GM21423 (cell line): ENCODE measurements at regions not wholly inside any gene's neighbourhood (a gene's known extent, or its start where the extent isn't known, plus 50 kb on each side); places are given as distances from the start of the nearest gene placed in this dataset.
"Not testable (repeated sequence)": the region's sequence is repeated elsewhere in the genome, so short reads cannot be mapped to it uniquely, and the experiment has no call there.

Source experiments
- ATAC-seq: cut with Tn5 transposase; IDR thresholded peaks from one replicate; pipeline ENCODE4 v1.9.1; 2021; ENCODE audit warnings: mild to moderate bottlenecking, moderate library complexity; ENCODE audit not compliant: unreplicated experiment

DNA sequence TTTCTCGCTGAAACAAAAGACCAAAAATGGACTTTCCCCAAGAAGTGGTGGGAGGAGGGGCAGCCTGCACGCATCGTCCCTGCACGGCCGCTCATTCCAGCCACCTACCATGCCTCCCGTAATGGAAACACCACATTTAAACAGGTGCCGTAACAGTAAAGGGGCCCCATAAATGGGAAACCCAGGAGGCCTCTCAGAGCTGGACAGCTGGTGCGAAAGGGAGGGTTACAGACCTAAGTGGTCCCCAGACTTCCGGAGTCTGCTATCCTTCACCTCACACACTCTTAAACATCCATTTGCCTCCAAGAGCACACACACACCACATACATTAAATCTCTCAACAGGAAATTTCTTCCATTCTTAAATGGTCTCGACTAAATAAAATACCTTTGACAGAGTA, 120.7 kb upstream of the SOD1 start:
- ATAC-seq = no peak

DNA sequence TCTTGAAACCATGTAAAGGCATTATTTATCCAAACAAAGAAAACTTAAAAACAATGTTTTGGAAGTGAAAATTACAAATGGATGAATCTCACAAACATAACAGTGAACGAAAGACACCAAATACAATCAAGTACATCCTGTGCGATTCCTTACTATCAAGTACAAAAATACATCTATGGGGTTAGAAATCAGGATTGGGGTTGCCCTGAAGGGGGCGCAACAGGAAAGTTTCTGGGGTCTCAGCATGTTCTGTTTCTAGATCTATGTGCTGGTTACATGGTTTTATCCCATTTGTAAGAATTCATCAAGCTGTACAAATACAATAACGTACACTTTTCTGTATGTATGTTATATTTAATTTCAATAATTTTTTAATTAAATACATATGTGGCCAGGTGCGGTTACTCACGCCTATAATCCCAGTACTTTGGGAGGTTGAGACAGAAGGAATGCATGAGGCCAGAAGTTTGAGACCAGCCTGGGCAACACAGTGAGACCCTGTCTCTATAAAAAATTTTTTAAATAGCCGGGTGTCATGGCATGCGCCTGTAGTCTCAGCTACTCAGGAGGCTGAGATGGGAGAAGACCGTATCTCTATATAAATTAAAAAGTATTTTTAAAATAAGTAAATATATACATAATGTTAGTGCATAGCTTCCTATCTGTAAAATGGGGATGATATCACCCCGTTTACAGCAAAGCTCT, 121.5 kb upstream of the SOD1 start:
- ATAC-seq = no peak

DNA sequence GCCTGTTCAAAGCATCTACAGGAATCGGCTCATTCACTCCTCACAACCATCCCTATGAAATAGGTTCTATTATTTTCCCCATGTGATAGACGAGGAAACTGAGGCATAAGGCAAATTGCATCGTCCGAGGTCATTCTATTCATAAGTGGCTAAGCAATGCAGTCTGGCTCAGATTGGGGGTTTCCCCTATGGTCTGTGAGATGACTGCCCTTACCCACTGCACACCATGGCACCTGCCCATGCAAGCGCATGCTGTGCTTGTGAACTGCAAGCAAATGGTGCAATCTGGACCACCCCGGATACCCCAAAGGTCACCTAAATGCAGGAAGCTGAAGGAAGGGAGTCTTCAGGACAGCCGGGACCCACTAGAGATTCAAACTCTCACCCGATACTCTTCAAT, 123.4 kb upstream of the SOD1 start:
- ATAC-seq = no peak

DNA sequence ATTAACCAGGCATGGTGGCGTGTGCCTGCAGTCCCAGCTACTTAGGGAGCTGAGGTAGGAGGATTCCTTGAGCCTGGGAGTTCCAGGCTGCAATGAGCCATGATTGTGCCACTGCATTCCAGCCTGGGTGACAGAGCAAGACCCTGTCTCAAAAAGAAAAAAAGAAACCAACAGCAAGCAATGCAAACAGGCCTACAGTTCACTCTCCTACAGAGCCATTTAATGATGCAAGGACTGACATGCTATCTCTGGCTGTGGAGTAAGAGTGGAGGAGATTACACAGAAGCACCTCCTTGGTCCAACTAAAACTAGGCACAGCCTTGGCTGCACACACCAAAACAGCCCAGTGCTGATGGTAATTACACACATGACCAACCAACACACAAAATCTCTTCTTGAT, 127.5 kb upstream of the SOD1 start:
- no peak for ATAC-seq

DNA sequence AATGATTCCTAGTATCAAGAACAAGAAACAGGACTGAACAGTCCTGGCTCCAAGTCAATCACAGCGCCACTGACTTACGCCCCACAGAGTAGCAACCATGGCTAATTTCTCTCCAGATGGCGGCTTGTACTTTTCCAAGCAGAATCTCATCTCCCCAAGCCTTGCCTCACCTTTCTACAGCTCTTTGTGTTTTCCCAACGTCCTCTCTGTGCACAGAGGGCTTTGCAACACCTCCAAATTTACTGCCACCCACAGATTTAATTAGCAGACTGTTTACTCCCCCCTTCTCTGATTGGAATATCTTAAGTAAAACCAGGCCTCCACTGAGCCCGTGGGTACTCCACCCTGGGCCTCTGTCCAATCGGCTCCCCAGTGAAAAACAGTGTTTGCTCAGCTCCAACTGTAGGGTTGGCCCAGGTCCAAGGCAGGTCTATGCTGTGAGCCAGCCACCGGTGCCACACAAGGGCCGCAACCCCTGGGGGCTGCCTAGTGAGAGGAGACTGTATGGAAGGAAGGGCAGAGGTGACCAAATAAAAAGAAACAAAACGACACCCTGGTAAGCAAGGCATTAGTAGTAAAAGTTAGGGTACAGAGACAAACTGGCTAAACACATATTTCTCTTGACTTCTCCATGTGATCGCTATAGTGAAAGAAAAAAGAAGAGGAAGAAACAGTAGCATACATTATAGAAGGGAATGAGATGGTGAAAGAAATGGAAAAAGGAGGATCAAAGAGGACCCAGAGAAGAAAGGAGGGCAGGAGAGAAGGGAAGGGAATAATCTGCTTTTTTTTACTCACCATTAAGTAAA, 128.4 kb upstream of the SOD1 start:
- no peak for ATAC-seq

DNA sequence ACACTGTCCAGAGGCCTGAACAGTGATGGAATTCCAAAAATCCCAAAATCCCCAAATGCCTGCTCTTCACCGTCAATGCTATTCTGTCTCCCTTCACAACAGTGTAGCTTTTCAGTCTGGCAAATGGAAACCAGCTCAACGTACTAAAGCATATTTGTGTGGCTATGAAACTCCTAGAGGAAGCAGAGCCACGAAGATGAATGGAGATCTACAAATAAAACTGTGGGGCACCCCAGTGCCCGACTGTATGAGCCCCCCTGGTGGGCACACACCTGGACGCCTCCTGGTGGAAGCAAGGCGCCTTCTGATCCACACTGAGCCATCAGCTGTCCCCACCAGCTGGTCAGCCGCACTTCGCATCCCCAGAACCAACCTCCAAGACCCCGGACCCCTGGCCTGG, 129.1 kb upstream of the SOD1 start:
- ATAC-seq = no peak

DNA sequence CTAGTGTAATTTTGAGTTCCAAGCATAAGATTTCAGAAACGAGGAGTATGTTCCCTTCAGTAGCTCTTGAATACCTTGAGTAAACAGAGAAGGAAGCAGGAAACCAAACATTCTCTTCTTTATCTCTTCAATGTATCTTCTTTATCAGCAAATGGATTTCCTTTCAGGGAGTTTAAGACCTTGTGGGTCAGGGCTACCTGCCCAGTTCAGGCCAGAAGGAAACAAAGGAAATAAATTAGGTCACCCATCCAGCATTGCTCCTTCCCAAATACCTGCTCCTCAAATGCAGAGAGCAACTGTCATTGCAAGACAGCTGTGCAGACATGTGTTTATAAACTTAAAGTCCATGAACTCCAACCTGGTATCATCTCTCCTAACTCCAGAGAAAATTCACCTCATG, 130.1 kb upstream of the SOD1 start:
- no peak for ATAC-seq

DNA sequence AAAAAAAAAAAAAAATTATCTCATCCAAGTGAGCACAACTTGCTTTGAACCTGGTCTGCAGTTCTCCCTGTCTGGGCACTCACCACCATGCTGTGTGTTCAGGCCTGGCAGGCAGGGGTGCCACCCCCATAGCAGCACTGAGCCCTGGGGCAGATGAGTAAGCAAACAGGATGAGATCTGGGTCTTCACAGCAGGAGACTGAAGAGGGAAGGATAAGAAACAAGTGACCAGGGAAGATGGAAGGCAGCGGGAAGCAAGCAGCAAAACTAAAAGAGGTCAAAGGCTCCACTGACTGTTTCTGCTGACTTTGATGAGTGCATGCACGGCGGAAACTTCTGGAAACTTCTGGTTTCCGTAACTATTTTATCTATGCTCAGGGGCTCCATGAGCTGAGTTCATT, 133.5 kb upstream of the SOD1 start:
- no peak for ATAC-seq

DNA sequence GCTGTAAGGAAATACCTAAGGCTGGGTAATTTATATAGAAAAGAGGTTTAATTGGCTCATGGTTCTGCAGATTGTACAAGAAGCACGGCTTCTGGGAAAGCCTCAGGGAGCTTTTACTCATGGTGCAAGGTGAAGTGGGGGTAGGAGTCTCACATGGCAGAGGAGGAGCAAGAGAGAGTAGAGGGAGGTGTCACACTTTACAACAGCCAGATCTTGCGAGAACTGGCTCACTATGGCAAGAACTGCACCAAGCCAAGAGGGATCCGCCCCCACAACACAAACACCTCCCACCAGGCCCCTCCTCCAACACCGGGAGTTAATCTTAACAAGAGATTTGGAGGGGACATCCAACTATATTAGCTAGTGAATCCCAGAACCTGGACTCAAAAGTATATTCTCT, 135.4 kb upstream of the SOD1 start:
- no peak for ATAC-seq

DNA sequence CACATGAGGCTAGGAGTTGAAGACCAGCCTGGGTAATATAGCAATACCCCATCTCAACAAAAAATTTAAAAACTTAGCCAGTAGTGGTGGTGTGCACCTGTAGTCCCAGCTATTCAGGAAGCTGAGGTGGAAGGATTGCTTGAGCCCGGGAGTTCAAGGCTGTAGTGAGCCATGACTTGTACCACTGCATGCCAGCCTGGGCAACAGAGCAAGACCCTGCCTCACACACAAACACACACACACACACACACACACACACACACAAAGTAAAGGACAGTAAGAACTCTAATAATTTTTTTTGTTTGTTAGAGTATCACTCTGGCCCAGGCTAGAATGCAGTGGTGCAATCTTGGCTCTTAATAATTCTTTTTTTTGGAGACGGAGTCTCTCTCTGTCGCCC, 138.0 kb upstream of the SOD1 start:
- no peak for ATAC-seq

DNA sequence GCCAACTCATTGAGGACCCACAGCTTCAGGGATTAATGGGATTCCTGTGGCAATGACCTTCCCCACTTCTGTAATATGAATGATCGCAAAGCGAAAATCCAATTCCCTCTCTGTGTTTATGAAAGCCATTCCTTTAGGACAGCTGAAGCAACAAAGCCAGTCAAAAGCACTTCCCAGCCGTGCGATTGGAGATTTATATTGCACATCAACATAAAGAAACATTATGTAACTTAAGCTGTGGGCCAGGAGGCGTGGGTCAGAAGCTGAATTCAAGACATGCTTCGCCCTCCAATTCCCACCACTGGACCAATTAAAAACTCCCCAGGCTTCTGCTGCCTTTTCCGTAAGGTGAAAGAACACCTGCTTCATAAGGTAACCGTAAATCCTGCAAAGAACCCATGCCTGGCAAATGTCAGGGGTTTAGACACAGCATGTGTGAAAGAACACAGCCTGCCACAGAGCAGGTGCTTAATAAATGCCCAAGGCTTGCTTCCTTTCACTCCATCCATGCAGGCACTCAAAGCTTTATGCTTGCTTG, 138.9 kb upstream of the SOD1 start:
- ATAC-seq = no peak

DNA sequence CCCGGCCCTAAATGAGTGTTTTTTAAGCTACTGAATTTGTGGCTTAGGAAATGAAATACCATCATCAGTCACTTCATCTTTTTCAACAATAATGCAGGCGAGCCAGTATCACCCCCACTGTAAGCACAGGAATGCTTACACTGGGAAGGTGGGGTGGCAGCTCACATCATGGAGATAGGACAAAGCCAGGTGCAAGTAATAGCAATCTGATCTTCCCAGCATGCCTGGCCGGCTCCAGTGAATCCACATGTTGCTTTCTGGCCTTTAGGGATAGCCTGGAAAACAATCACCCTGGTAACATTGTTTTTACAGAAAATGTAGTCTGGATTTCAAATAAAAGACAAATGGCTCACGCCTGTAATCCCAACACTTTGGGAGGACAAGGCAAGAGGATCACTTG, 140.9 kb upstream of the SOD1 start:
- ATAC-seq = no peak

DNA sequence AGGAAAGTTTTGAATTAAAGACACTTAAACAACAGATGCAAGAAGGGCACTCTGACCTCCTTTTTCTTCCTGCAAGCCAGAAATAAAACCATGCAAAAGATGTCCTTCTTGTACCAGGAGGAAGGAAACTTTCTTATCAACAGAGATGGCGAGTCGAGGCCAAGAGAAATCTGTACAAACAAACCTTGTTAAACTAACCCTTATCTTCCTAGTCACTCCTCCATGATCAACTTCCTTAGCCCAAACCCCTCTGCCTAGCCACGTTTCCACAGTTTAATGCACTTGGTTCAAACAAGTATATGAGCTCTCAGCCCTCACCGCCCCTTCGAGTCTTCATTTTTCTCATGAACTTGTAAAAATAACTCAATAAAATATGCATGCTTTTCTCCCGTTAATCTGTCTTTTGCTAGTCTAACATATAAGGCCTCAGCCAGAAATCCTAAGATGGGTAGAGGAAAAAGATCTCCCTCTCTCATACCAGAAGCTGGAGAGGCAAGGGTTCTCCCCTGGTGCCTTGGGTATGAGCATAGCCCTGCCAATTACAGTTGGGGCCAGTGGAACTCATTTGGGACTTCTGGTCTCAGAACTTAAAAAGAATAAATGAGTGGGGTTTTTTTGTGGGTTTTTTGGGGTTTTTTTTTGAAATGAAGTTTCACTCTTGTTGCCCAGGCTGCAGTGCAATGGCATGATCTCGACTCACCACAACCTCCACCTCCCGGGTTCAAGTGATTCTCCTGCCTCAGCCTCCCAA, 141.7 kb upstream of the SOD1 start:
- ATAC-seq = no peak

DNA sequence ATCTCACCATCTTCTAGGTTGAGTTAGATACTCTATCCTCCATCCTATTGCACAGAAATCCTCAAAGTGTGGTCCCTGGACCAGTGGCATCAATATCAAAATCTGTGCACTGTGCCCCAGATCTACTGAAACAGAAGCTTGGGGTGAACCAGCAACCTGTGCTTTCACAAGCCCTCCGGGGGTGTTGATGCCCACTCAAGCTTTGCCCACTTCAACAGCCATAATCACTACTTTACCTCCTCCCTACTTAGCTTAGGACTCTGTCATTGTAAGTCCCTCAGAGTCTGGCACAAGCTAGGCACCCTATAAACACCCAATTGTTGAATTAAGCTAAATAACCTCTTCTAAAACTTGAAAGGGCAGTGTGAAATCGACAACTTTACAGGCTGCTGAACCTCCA, 144.2 kb upstream of the SOD1 start:
- no peak for ATAC-seq

DNA sequence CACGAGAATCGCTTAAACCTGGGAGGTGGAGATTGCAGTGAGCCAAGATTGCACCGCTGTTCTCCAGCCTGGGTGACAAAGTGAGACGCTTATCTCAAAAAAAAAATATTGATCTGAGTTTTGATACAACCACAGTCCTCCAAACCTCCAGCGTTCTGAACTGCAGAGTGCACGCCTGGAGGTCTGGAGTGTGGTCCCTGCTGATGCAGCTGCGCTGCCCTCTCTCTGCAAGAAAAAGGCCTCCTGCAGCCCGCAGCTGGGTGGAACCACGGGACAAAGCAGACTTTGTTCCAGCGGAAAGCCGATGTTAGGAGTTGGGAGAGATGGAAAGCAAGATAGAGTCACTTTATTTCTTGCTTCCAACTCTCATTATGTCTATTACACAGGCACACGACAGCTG, 144.9 kb upstream of the SOD1 start:
- no peak for ATAC-seq

DNA sequence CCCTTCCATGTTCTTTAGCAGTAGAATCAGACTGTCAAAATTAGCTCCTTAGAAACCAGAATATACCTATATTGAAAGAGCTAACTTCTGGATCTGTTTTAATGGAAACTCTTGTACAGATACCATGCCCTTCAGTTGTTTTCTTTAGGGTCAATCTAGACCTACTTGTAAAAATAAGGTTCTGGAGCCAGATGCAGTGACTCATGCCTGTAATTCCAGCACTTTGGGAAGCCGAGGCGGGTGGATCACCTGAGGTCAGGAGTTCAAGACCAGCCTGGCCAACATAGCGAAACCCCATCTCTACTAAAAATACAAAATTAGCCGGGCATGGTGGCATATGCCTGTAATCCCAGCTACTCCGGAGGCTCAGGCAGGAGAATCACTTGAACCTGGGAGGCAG, 146.0 kb upstream of the SOD1 start:
- ATAC-seq = not testable (repeated sequence)

DNA sequence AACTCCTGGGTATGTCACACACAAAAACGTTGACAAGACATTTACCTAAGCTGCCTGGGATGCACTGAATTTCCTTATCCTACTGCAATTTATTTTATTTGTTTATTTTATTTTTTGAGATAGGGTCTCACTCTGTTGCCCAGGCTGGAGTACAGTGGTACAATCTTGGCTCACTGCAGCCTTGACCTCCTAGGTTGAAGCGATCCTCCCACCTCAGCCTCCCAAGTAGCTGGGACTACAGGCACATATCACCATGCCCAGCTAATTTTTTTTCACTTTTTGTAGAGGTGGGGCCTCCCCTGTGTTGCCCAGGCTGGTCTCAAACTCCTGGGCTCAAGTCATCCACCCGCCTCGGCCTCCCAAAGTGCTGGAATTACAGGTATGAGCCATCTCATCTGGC, 147.5 kb upstream of the SOD1 start:
- ATAC-seq = not testable (repeated sequence)

DNA sequence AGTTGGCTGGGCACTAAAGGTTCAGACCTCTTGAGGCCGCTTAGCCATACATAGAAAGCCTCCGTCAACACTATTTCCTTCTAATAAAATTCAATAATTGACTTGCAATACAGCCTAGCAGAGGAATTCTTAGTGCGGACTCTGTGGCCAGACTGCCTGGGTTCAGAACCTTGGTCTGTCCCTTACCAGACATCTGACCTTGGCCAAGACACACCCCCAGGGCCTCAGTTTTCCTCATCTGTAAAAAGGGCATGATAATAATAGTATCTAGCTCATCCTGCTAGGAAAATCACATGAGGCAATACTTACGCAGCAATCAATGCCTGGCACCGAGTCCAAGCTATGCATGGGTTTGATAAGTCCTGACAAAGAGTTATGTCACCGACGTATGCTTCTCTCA, 148.2 kb upstream of the SOD1 start:
- ATAC-seq = no peak

DNA sequence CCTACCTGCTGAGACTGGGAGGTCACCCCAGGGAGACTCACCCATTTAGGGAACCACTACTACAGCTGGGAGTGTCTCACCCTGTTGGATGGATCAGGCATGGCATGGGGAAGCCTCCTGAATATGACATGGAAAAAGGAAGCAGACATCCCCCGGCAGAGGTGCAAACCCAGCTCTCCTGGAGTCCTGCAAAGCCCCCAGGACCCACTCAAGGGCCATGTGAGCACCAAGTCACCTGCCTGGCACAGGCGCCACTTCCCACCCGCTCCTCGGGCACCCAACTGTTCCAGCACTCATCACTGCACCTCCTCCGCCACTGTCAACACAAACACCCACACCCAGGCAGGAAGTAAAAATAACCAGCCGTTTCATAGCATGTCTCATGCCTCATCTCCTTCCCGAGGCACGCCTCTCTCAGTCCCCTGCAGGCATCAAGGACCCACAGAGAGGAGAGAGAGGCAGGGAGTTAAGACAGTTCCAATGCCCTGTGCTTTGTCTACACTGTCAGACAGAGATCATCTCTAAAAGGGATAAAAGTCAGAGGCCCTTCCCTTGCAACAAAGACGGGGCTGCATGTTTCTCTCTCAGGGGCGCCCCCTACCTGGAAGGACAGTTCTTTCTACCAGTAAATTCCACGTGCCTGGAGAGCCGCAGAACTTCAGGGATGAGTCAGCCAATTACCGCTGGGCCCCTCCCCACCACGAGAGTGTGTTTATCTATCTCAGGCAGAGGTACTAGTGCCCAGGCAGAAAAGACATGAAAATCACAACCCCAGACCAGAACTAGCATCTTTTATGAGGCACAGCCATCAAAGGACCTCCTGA, 150.1 kb upstream of the SOD1 start:
- ATAC-seq = no peak

DNA sequence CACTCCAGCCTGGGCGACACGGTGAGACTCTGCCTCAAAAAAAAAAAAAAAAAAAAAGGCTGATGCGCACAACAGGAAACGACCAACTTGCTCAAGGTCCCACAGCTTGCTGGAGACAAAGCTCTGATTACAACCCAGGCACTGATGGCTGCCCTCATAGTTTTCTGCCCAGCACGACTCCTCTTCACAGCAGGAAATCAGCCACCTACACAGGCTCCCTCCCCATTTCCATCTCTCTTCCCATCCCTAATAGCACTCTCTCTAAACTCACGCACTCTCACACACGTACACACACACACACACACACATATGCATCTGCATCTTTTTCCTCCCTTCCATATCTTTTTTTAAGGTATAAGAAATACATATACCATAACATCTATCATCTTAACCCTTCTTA, 153.5 kb upstream of the SOD1 start:
- ATAC-seq = no peak

DNA sequence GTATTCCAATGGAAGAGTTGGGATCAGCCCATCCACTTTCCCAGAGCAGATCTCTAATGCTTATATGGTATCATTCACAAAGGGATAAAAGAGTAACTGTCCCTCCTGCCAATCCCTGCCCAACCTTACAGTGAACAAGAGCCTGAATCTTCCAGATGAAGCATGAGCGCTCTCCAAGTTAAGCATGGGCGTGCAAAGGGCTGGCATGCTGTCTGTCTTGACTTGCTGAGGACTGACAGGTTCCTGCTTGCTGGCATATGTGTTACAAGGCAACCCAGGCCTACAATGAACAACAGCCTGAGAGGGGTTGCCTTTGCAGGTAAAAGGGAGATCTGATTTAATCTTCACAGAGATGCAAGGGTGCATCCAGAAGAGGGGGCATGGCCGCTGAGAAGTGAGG, 155.6 kb upstream of the SOD1 start:
- ATAC-seq = no peak
